Dedifferentiated amniotic fluid mesenchymal stem cell (primary cell): ENCODE measurements at regions not wholly inside any gene's neighbourhood (a gene's known extent, or its start where the extent isn't known, plus 50 kb on each side); places are given as distances from the start of the nearest gene placed in this dataset.
"Not testable (repeated sequence)": the region's sequence is repeated elsewhere in the genome, so short reads cannot be mapped to it uniquely, and the experiment has no call there.

ENCODE experiments used
- DNase-seq: peaks from one replicate; pipeline ENCODE4 v3.0.0-alpha.2; 2016; ENCODE audit errors: extremely low spot score

- DNase-seq, result no peak
Observed at GRCh38 chr2:54038835-54039234, 68.0 kb upstream of the PSME4 start.

GRCh38 chr2:54031288-54031687 is 60.5 kb upstream of the PSME4 start:
- not testable (repeated sequence) for DNase-seq

GRCh38 chr2:54030806-54031205 is 60.0 kb upstream of the PSME4 start:
- no peak for DNase-seq

GRCh38 chr2:54030396-54030741 is 59.6 kb upstream of the PSME4 start:
- DNase-seq, result no peak

- DNase-seq, result no peak
Observed at GRCh38 chr2:54029721-54030395, 59.1 kb upstream of the PSME4 start.

- not testable (repeated sequence) for DNase-seq
Observed at GRCh38 chr2:54025463-54026075, 54.8 kb upstream of the PSME4 start.

GRCh38 chr2:54024576-54024975 is 53.8 kb upstream of the PSME4 start:
- no peak for DNase-seq

GRCh38 chr2:54021702-54022101 is 50.9 kb upstream of the PSME4 start:
- no peak for DNase-seq

- no peak for DNase-seq
Observed at GRCh38 chr2:54020793-54021414, 50.1 kb upstream of the PSME4 start.
